H1 (cell line): ENCODE measurements at regions not wholly inside any gene's neighbourhood (a gene's known extent, or its start where the extent isn't known, plus 50 kb on each side); places are given as distances from the start of the nearest gene placed in this dataset.
A peak's percentile ranks its signal among the peaks of the same experiment; 100 is the strongest.

Source experiments
- CTCF ChIA-PET: fragments of 300-600 bp; sonication (Branson Sonifier 250); formaldehyde crosslinking; loops from one replicate; lab custom pipeline; 2021; ENCODE audit not compliant: partially characterized antibody; lab: Charles Lee
- POLR2A ChIA-PET: fragments of 300-600 bp; sonication (Branson Sonifier 250); formaldehyde crosslinking; loops from one replicate; lab custom pipeline; 2021; ENCODE audit warnings: inconsistent platforms; ENCODE audit not compliant: partially characterized antibody; lab: Charles Lee
- DNase-seq, 2 experiments: peaks; one replicate each; pipeline versions ENCODE4 v3.0.0 to v3.0.0-alpha.2; 2010 to 2022; ENCODE audit warnings: low spot score in 2 of 2, low read depth in 1 of 2, mixed read lengths in 1 of 2
- FAIRE-seq: peaks from 2 replicates; lab custom pipeline; 2011; peaks lifted over from hg19 to GRCh38; lab: Jason Lieb, UNC
- H2AFZ ChIP-seq: 2 replicates; pipeline ENCODE4 v1.8.1; 2012; ENCODE audit warnings: low read length, inconsistent platforms
- H2AK5ac ChIP-seq: 2 replicates; pipeline ENCODE4 v1.6.1; 2013; ENCODE audit warnings: low read depth, low read length
- H2BK120ac ChIP-seq: replicated peaks from 2 replicates; pipeline ENCODE3; 2013; ENCODE audit warnings: low read depth, low read length, inconsistent platforms
- H2BK12ac ChIP-seq: 2 replicates; pipeline ENCODE4 v1.6.1; 2013; ENCODE audit warnings: low read depth, low read length
- H2BK15ac ChIP-seq: 2 replicates; pipeline ENCODE4 v1.6.1; 2013; ENCODE audit warnings: low read length
- H2BK20ac ChIP-seq: 2 replicates; pipeline ENCODE4 v1.6.1; 2013; ENCODE audit warnings: low read length
- H2BK5ac ChIP-seq: 2 replicates; pipeline ENCODE4 v1.6.1; 2013; ENCODE audit warnings: low read depth, low read length
- H3K14ac ChIP-seq: 2 replicates; pipeline ENCODE4 v1.6.1; 2013; ENCODE audit warnings: inconsistent platforms; ENCODE audit not compliant: insufficient read length
- H3K18ac ChIP-seq: 2 replicates; pipeline ENCODE4 v1.6.1; 2013; ENCODE audit warnings: low read length; ENCODE audit errors: extremely low read depth
- H3K23ac ChIP-seq: 2 replicates; pipeline ENCODE4 v1.6.1; 2013; ENCODE audit warnings: inconsistent platforms; ENCODE audit not compliant: insufficient read length
- H3K23me2 ChIP-seq: 2 replicates; pipeline ENCODE4 v1.6.1; 2013; ENCODE audit warnings: low read depth, low read length
- H3K27ac ChIP-seq: 2 replicates; pipeline ENCODE4 v1.6.1; 2011; ENCODE audit warnings: low read depth, low read length, inconsistent platforms
- H3K27me3 ChIP-seq, 4 experiments: replicated peaks in 1 of 4; 1 replicate in 1 of 4; 2 replicates in 3 of 4; pipeline versions ENCODE4 v1.6.1 to v1.8.1; 2011 to 2013; ENCODE audit warnings: low read length in 3 of 4, mild to moderate bottlenecking in 3 of 4, inconsistent platforms in 2 of 4, mixed read lengths in 2 of 4, moderate library complexity in 1 of 4; ENCODE audit not compliant: control insufficient read depth in 3 of 4, insufficient read depth in 3 of 4; ENCODE audit errors: extremely low read depth in 1 of 4
- H3K36me3 ChIP-seq, 4 experiments: 2 replicates each; pipeline versions ENCODE4 v1.6.1 to v1.8.1; 2011 to 2013; ENCODE audit warnings: mild to moderate bottlenecking in 4 of 4, low read length in 3 of 4, moderate library complexity in 2 of 4, control low read depth in 1 of 4, inconsistent platforms in 1 of 4; ENCODE audit not compliant: insufficient read depth in 4 of 4, control insufficient read depth in 2 of 4
- H3K4ac ChIP-seq: replicated peaks from 2 replicates; pipeline ENCODE3; 2013; ENCODE audit warnings: low read length, low read depth, mixed read lengths, inconsistent platforms; ENCODE audit not compliant: insufficient read length
- H3K4me1 ChIP-seq, 4 experiments: replicated peaks in 1 of 4; 1 replicate in 1 of 4; 2 replicates in 3 of 4; pipeline versions ENCODE4 v1.6.1 to v1.8.1; 2011 to 2013; ENCODE audit warnings: low read length in 3 of 4, inconsistent platforms in 2 of 4, mixed read lengths in 1 of 4; ENCODE audit not compliant: insufficient read depth in 4 of 4, control insufficient read depth in 3 of 4
- H3K4me2 ChIP-seq, 2 experiments: 2 replicates each; pipeline versions ENCODE4 v1.6.1 to v1.8.1; 2011 to 2013; ENCODE audit warnings: low read depth in 2 of 2, low read length in 2 of 2, control low read depth in 1 of 2, inconsistent platforms in 1 of 2, mild to moderate bottlenecking in 1 of 2; ENCODE audit not compliant: insufficient read depth in 1 of 2
- H3K4me3 ChIP-seq, 4 experiments: fragments of 200-600, 300-600 bp in 1 of 4; sonication (generic), shearing (Covaris generic), sonication (Bioruptor Twin) in 1 of 4; 2 replicates each; pipeline versions ENCODE4 v1.5.1 to v1.8.1; 2011 to 2016; ENCODE audit warnings: low read length in 4 of 4, low read depth in 3 of 4, control low read depth in 2 of 4, inconsistent platforms in 2 of 4, mild to moderate bottlenecking in 2 of 4, mixed read lengths in 1 of 4, moderate library complexity in 1 of 4; ENCODE audit not compliant: insufficient read depth in 2 of 4; ENCODE audit errors: extremely low read depth in 1 of 4
- H3K56ac ChIP-seq: replicated peaks from 2 replicates; pipeline ENCODE3; 2013; ENCODE audit warnings: low read depth, mild to moderate bottlenecking, mixed read lengths, low read length, inconsistent platforms; ENCODE audit not compliant: insufficient read length
- H3K79me1 ChIP-seq: 2 replicates; pipeline ENCODE4 v1.6.1; 2013; ENCODE audit warnings: low read depth, low read length, control low read depth
- H3K79me2 ChIP-seq, 2 experiments: 2 replicates each; pipeline versions ENCODE4 v1.6.1 to v1.8.1; 2012 to 2013; ENCODE audit warnings: low read length in 2 of 2, mild to moderate bottlenecking in 2 of 2, inconsistent platforms in 1 of 2; ENCODE audit not compliant: insufficient read depth in 2 of 2, control insufficient read depth in 1 of 2
- H3K9ac ChIP-seq, 4 experiments: replicated peaks in 1 of 4; 1 replicate in 1 of 4; 2 replicates in 3 of 4; pipeline versions ENCODE4 v1.6.1 to v1.8.1; 2011 to 2013; ENCODE audit warnings: low read depth in 3 of 4, low read length in 3 of 4, control low read depth in 2 of 4, mild to moderate bottlenecking in 2 of 4, moderate library complexity in 2 of 4, inconsistent platforms in 1 of 4; ENCODE audit errors: extremely low read depth in 1 of 4
- H3K9me3 ChIP-seq, 2 experiments: 2 replicates each; pipeline versions ENCODE4 v1.6.1 to v1.8.1; 2012 to 2013; ENCODE audit warnings: mild to moderate bottlenecking in 2 of 2, moderate library complexity in 2 of 2, control low read depth in 1 of 2, inconsistent platforms in 1 of 2, low read depth in 1 of 2, low read length in 1 of 2, mixed read lengths in 1 of 2; ENCODE audit not compliant: insufficient read depth in 2 of 2
- H4K20me1 ChIP-seq, 2 experiments: replicated peaks in 1 of 2; 2 replicates each; pipeline versions ENCODE3 to v1.8.1; 2011 to 2013; ENCODE audit warnings: inconsistent platforms in 2 of 2, low read length in 2 of 2, mild to moderate bottlenecking in 1 of 2; ENCODE audit not compliant: insufficient read depth in 2 of 2, control insufficient read depth in 1 of 2
- H4K5ac ChIP-seq: 2 replicates; pipeline ENCODE4 v1.6.1; 2013; ENCODE audit warnings: low read length, low read depth, mixed read lengths, inconsistent platforms; ENCODE audit not compliant: insufficient read length
- H4K8ac ChIP-seq: 2 replicates; pipeline ENCODE4 v1.8.0; 2013; ENCODE audit warnings: mild to moderate bottlenecking, moderate library complexity, low read length, inconsistent platforms; ENCODE audit not compliant: insufficient read depth; ENCODE audit errors: extremely low read depth
- H4K91ac ChIP-seq: replicated peaks from 2 replicates; pipeline ENCODE3; 2013; ENCODE audit warnings: low read length, mixed read lengths, inconsistent platforms; ENCODE audit not compliant: insufficient read length
- ASH2L ChIP-seq: fragments of 200-600, 300-600 bp; sonication (generic); IDR thresholded peaks from one replicate; pipeline ENCODE4 v1.7.1; 2017; ENCODE audit warnings: low read length
- BACH1 ChIP-seq: IDR thresholded peaks from 2 replicates; pipeline ENCODE4 v1.6.1; 2012; ENCODE audit warnings: low read length, improper control_type of control experiment
- CHD2 ChIP-seq: IDR thresholded peaks from 2 replicates; pipeline ENCODE4 v1.6.1; 2012; ENCODE audit warnings: low read length, improper control_type of control experiment
- JUND ChIP-seq: IDR thresholded peaks from 2 replicates; pipeline ENCODE4 v1.6.1; 2011; ENCODE audit warnings: mild to moderate bottlenecking, improper control_type of control experiment, low read length
- NANOG ChIP-seq: IDR thresholded peaks from 2 replicates; pipeline ENCODE4 v1.6.1; 2011; ENCODE audit warnings: low read length, low read depth, mild to moderate bottlenecking, inconsistent platforms; ENCODE audit not compliant: insufficient read depth, poor library complexity, severe bottlenecking
- POLR2A ChIP-seq, 2 experiments: IDR thresholded peaks; 1 replicate in 1 of 2; 2 replicates in 1 of 2; pipeline ENCODE4 v1.6.1; 2011; ENCODE audit warnings: low read depth in 2 of 2, low read length in 2 of 2, mild to moderate bottlenecking in 2 of 2; ENCODE audit errors: control extremely low read depth in 1 of 2
- POLR2AphosphoS5 ChIP-seq: IDR thresholded peaks from 2 replicates; pipeline ENCODE4 v1.6.1; 2011; ENCODE audit warnings: low read depth, low read length
- POU5F1 ChIP-seq: IDR thresholded peaks from 2 replicates; pipeline ENCODE4 v1.6.1; 2011; ENCODE audit warnings: low read depth, mild to moderate bottlenecking, low read length, moderate library complexity
- SAP30 ChIP-seq: fragments of 300-600 bp; sonication (generic); IDR thresholded peaks from 2 replicates; pipeline ENCODE4 v1.7.1; 2012; ENCODE audit warnings: low read length, moderate library complexity, mild to moderate bottlenecking, inconsistent platforms; ENCODE audit not compliant: insufficient read depth, insufficient replicate concordance
- SIN3A ChIP-seq, 2 experiments: IDR thresholded peaks in 1 of 2; conservative IDR thresholded peaks in 1 of 2; 2 replicates each; pipeline ENCODE4 v1.6.1; 2011 to 2012; ENCODE audit warnings: low read length in 2 of 2, improper control_type of control experiment in 1 of 2, low read depth in 1 of 2, mild to moderate bottlenecking in 1 of 2
- SP2 ChIP-seq: IDR thresholded peaks from 2 replicates; pipeline ENCODE4 v1.6.1; 2012; ENCODE audit warnings: mild to moderate bottlenecking, low read length, inconsistent platforms
- TBP ChIP-seq: IDR thresholded peaks from 2 replicates; pipeline ENCODE4 v1.6.1; 2011; ENCODE audit warnings: low read depth, low read length, improper control_type of control experiment
- WGBS, 2 experiments: shearing (Covaris generic) in 1 of 2; methylation state at CpG; one replicate each; pipeline versions ENCODE4 v1.1.6 to v1.1.7; 2013 to 2015; ENCODE audit warnings: low lambda C conversion rate in 2 of 2, mixed read lengths in 2 of 2, inconsistent platforms in 1 of 2, low coverage in 1 of 2, missing lambda C conversion rate in 1 of 2; ENCODE audit not compliant: insufficient replicate concordance in 2 of 2, insufficient coverage in 1 of 2, insufficient read length in 1 of 2; ENCODE audit errors: extremely low coverage in 1 of 2, missing lambda C conversion rate in 1 of 2; 5-methylcytosine and 5-hydroxymethylcytosine counted together
- TF ChIP-seq, protein P1 (sequence below): IDR thresholded peaks from 2 replicates; pipeline ENCODE4 v1.6.1; 2012; ENCODE audit warnings: inconsistent platforms
- TF ChIP-seq, protein P2 (sequence below): IDR thresholded peaks from 2 replicates; pipeline ENCODE4 v1.6.1; 2011; ENCODE audit warnings: low read length, improper control_type of control experiment

DNA sequence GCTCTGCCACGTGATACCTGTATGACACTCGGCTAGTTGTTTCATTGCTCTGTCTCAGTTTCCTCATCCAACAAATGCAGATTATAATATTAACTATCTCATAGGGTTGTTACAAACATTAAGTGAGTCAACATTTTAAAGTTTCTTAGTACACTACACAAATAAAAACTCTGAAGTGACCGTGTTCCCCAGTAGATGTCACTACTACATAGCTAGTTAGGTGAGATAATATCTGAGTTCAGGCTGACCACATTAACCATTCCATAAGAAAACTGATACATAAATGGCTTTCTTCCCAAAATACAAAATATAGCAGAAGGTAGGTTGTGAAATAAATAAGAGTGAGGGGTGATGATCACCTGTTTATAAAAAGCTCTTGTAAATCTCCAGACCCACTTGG lies 214.1 kb downstream of the NUF2 start:
- no peaks in the 10 kb centered on the region for H3K79me1 ChIP-seq
- H2BK5ac ChIP-seq: no peak overlapping the region; the same call in 1 of the 2 replicates
- H4K8ac ChIP-seq: no peak overlapping the region
- no peaks in the 10 kb centered on the region for H4K20me1 ChIP-seq
- no peaks in the 10 kb centered on the region for H3K27me3 ChIP-seq
- no peak overlapping the region for H3K4me2 ChIP-seq
- ChIA-PET CTCF (interaction anchor here (0.6 to 5.2 kb wide), 24 partner anchors 12 to 1606 kb away, joined by 3 to 22 read pairs (median 3); no protein-coding TSS in a partner anchor), POLR2A (no interaction called here)
- no peak overlapping the region for H3K4ac ChIP-seq
- no peak overlapping the region; the same call in 1 of the 2 replicates for H2BK15ac ChIP-seq
- 58% methylated on average over 3 of the region's 3 CpGs; no CpG with 5 or more reads in 1 of the 2 experiments for WGBS, 2 experiments
- peaks cover 0 to 9% (median 1%) of the 10 kb centered on the region in 4 experiments; a peak in 1 of 7 replicates for H3K4me1 ChIP-seq
- H2BK20ac ChIP-seq: no peak overlapping the region
- H4K5ac ChIP-seq: no peak overlapping the region
- no peak overlapping the region for H3K18ac ChIP-seq
- FAIRE-seq (no peak), DNase-seq (no peak)
- peak overlapping the region; percentile 92; the same call in 1 of the 2 replicates for H2AFZ ChIP-seq
- no peaks in the 10 kb centered on the region for H3K9me3 ChIP-seq
- H3K4me3 ChIP-seq: no peak overlapping the region
- peak overlapping the region; percentile 83; the same call in 1 of the 2 replicates for H2BK12ac ChIP-seq
- H2AK5ac ChIP-seq: no peak overlapping the region
- no peak overlapping the region for H4K91ac ChIP-seq
- H3K23me2 ChIP-seq: no peaks in the 10 kb centered on the region
- peak overlapping the region; percentile 50 for H2BK120ac ChIP-seq
- no peak overlapping the region for H3K9ac ChIP-seq
- H3K56ac ChIP-seq: no peak overlapping the region
- H3K27ac ChIP-seq: no peak overlapping the region
- no peak overlapping the region for H3K14ac ChIP-seq
- no peaks in the 10 kb centered on the region for H3K79me2 ChIP-seq
- no peaks in the 10 kb centered on the region for H3K36me3 ChIP-seq
- no peak overlapping the region for H3K23ac ChIP-seq
- TF ChIP-seq JUND (no peak), ASH2L (no peak), BACH1 (0 out of 2 replicates have a peak, but pooled peaks have one; percentile 23), SIN3A (conservative IDR thresholded peaks at IDR 0.05 in 1 of 2, IDR thresholded peaks at IDR 0.05 in 1 of 2; ENCODE audit: low read depth in 1 of 2, low read length in 2 of 2) (no peak), POLR2A (IDR thresholded peaks at IDR 0.05; ENCODE audit: control extremely low read depth in 1 of 2, low read depth in 2 of 2, low read length in 2 of 2) (no peak), NANOG (no peak), CHD2 (no peak), TBP (no peak), SP2 (no peak), POU5F1 (no peak), POLR2AphosphoS5 (no peak), SAP30 (no peak)
- TF ChIP-seq, protein P1, sequence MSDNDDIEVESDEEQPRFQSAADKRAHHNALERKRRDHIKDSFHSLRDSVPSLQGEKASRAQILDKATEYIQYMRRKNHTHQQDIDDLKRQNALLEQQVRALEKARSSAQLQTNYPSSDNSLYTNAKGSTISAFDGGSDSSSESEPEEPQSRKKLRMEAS: no peak
- TF ChIP-seq, protein P2, sequence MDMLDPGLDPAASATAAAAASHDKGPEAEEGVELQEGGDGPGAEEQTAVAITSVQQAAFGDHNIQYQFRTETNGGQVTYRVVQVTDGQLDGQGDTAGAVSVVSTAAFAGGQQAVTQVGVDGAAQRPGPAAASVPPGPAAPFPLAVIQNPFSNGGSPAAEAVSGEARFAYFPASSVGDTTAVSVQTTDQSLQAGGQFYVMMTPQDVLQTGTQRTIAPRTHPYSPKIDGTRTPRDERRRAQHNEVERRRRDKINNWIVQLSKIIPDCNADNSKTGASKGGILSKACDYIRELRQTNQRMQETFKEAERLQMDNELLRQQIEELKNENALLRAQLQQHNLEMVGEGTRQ: no peak
